GM23338 (cell line): ENCODE measurements at regions not wholly inside any gene's neighbourhood (a gene's known extent, or its start where the extent isn't known, plus 50 kb on each side); places are given as distances from the start of the nearest gene placed in this dataset.

ENCODE experiments used
- CREB1 ChIP-seq: fragments of 250-450 bp; sonication (Bioruptor Pico); IDR thresholded peaks from 2 replicates; pipeline ENCODE4 v1.5.0; 2020; ENCODE audit warnings: low read depth, mild to moderate bottlenecking, moderate library complexity
- CTCF ChIP-seq, 2 experiments: fragments of 200-600 bp in 1 of 2; sonication (generic) in 1 of 2; conservative IDR thresholded peaks; 2 replicates each; pipeline versions ENCODE4 v1.5.1 to v1.6.1; 2016 to 2017; ENCODE audit warnings: antibody characterized with exemption in 2 of 2, low read depth in 2 of 2, mild to moderate bottlenecking in 2 of 2, moderate library complexity in 1 of 2
- EZH2 ChIP-seq: fragments of 200-600 bp; sonication (generic); IDR thresholded peaks from one replicate; pipeline ENCODE4 v1.8.0; 2017; ENCODE audit warnings: antibody characterized with exemption, mild to moderate bottlenecking, low read depth; ENCODE audit not compliant: unreplicated experiment
- EZH2phosphoT487 ChIP-seq: fragments of 200-600 bp; sonication (generic); IDR thresholded peaks from one replicate; pipeline ENCODE4 v1.8.1; 2018; ENCODE audit warnings: antibody characterized with exemption; ENCODE audit not compliant: unreplicated experiment
- JUNB ChIP-seq: IDR thresholded peaks from one replicate; pipeline ENCODE4 v1.6.1; 2016; ENCODE audit warnings: antibody characterized with exemption; ENCODE audit not compliant: unreplicated experiment
- NANOG ChIP-seq: IDR thresholded peaks from 2 replicates; pipeline ENCODE4 v1.6.1; 2016; ENCODE audit warnings: antibody characterized with exemption, borderline replicate concordance
- POLR2AphosphoS5 ChIP-seq: IDR thresholded peaks from 2 replicates; pipeline ENCODE4 v1.6.1; 2016; ENCODE audit warnings: antibody characterized with exemption, low read depth
- ZNF114 ChIP-seq: fragments of 250-450 bp; sonication (Bioruptor Pico); IDR thresholded peaks from 2 replicates; pipeline ENCODE4 v1.5.0; 2020; ENCODE audit warnings: mild to moderate bottlenecking, moderate library complexity
- TF ChIP-seq, protein P1 (sequence below): IDR thresholded peaks from one replicate; pipeline ENCODE4 v1.6.1; 2018; ENCODE audit warnings: antibody characterized with exemption; ENCODE audit not compliant: unreplicated experiment

DNA sequence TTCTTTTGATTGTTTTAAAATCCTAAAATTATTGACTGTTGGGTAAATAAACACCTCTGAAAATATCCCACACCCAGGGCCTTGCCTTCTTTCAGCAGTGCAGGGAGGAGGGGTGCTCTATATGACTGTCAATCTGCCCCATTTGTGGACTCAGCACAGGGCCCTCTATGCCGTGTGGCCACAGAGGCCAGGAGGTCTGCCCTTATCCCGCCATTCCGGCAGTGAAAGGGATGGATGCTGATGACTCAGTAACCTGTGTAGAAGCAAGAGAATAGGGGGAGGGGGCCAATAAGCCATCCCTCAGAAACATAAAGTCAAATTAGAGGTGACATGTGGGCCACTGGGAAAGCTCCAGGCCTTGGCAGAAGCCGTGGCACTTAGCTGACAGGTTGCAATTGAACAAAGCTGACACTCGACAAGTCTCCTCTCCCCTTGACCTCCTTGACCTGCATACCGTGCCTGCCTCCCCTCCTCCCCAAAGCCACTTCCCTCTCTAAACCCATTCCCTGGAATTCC is 281.4 kb upstream of the DYNLRB2 start:
- no peak for TF ChIP-seq CTCF (conservative IDR thresholded peaks at IDR 0.05; ENCODE audit: low read depth in 2 of 2)
- TF ChIP-seq EZH2phosphoT487: no peak
- TF ChIP-seq POLR2AphosphoS5: no peak
- TF ChIP-seq JUNB: no peak
- TF ChIP-seq, protein P1, sequence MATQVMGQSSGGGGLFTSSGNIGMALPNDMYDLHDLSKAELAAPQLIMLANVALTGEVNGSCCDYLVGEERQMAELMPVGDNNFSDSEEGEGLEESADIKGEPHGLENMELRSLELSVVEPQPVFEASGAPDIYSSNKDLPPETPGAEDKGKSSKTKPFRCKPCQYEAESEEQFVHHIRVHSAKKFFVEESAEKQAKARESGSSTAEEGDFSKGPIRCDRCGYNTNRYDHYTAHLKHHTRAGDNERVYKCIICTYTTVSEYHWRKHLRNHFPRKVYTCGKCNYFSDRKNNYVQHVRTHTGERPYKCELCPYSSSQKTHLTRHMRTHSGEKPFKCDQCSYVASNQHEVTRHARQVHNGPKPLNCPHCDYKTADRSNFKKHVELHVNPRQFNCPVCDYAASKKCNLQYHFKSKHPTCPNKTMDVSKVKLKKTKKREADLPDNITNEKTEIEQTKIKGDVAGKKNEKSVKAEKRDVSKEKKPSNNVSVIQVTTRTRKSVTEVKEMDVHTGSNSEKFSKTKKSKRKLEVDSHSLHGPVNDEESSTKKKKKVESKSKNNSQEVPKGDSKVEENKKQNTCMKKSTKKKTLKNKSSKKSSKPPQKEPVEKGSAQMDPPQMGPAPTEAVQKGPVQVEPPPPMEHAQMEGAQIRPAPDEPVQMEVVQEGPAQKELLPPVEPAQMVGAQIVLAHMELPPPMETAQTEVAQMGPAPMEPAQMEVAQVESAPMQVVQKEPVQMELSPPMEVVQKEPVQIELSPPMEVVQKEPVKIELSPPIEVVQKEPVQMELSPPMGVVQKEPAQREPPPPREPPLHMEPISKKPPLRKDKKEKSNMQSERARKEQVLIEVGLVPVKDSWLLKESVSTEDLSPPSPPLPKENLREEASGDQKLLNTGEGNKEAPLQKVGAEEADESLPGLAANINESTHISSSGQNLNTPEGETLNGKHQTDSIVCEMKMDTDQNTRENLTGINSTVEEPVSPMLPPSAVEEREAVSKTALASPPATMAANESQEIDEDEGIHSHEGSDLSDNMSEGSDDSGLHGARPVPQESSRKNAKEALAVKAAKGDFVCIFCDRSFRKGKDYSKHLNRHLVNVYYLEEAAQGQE: no peak
- no peak for TF ChIP-seq NANOG
- no peak for TF ChIP-seq EZH2
- no peak for TF ChIP-seq CREB1
- TF ChIP-seq ZNF114 (CRISPR knock-in tag): no peak
